H1 (cell line): ENCODE measurements at regions not wholly inside any gene's neighbourhood (a gene's known extent, or its start where the extent isn't known, plus 50 kb on each side); places are given as distances from the start of the nearest gene placed in this dataset.

Experiments used
- POLR2A ChIP-seq, 2 experiments: IDR thresholded peaks; 1 replicate in 1 of 2; 2 replicates in 1 of 2; pipeline ENCODE4 v1.6.1; 2011; ENCODE audit warnings: low read depth in 2 of 2, low read length in 2 of 2, mild to moderate bottlenecking in 2 of 2; ENCODE audit errors: control extremely low read depth in 1 of 2
- TAF1 ChIP-seq: IDR thresholded peaks from 2 replicates; pipeline ENCODE4 v1.6.1; 2011; ENCODE audit warnings: mild to moderate bottlenecking, low read depth, low read length
- YY1 ChIP-seq: IDR thresholded peaks from 2 replicates; pipeline ENCODE4 v1.6.1; 2011; ENCODE audit warnings: low read depth, mild to moderate bottlenecking, low read length
- ZNF274 ChIP-seq: IDR thresholded peaks from 2 replicates; pipeline ENCODE4 v1.7.0; 2012; ENCODE audit warnings: low read length, borderline replicate concordance; ENCODE audit errors: extremely low read depth
- TF ChIP-seq, protein P1 (sequence below), 3 experiments: IDR thresholded peaks; 1 replicate in 2 of 3; 2 replicates in 1 of 3; pipeline versions ENCODE4 v1.5.1 to v1.6.1; 2011; ENCODE audit warnings: low read length in 3 of 3, mild to moderate bottlenecking in 3 of 3, inconsistent platforms in 2 of 3, low read depth in 1 of 3, moderate library complexity in 1 of 3; ENCODE audit not compliant: insufficient read depth in 1 of 3; ENCODE audit errors: control extremely low read depth in 1 of 3
- TF ChIP-seq, protein P2 (sequence below): IDR thresholded peaks from 2 replicates; pipeline ENCODE4 v1.6.1; 2011; ENCODE audit warnings: low read depth, mild to moderate bottlenecking, low read length; ENCODE audit not compliant: insufficient read depth

DNA sequence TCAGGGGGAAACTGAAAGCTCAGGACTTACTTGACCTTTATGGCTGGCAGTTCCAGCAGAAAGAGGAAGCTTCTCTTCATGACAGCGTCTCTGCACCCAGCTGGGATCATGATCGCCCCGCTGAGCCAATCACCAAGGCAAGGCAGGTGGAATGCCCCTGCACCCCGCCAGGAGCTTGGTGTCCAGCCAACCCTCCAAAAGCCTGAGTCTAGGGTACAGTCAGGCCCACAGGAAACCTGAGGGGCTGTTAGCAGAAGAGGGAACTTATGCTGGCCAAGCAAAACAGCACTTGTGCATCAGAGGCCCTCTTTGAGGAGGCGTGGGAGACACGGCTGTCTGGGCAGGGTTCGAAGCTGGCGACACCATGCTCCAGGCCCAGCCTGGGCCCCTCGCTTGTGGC, 188.3 kb upstream of the GMDS start:
- TF ChIP-seq, protein P1, sequence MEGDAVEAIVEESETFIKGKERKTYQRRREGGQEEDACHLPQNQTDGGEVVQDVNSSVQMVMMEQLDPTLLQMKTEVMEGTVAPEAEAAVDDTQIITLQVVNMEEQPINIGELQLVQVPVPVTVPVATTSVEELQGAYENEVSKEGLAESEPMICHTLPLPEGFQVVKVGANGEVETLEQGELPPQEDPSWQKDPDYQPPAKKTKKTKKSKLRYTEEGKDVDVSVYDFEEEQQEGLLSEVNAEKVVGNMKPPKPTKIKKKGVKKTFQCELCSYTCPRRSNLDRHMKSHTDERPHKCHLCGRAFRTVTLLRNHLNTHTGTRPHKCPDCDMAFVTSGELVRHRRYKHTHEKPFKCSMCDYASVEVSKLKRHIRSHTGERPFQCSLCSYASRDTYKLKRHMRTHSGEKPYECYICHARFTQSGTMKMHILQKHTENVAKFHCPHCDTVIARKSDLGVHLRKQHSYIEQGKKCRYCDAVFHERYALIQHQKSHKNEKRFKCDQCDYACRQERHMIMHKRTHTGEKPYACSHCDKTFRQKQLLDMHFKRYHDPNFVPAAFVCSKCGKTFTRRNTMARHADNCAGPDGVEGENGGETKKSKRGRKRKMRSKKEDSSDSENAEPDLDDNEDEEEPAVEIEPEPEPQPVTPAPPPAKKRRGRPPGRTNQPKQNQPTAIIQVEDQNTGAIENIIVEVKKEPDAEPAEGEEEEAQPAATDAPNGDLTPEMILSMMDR (IDR thresholded peaks at IDR 0.05; ENCODE audit: control extremely low read depth in 1 of 3, insufficient read depth in 1 of 3, low read depth in 1 of 3, low read length in 3 of 3) = no peak
- no peak for TF ChIP-seq TAF1
- TF ChIP-seq, protein P2, sequence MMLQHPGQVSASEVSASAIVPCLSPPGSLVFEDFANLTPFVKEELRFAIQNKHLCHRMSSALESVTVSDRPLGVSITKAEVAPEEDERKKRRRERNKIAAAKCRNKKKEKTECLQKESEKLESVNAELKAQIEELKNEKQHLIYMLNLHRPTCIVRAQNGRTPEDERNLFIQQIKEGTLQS = no peak
- no peak for TF ChIP-seq ZNF274
- TF ChIP-seq YY1 = no peak
- no peak for TF ChIP-seq POLR2A (IDR thresholded peaks at IDR 0.05; ENCODE audit: control extremely low read depth in 1 of 2, low read depth in 2 of 2, low read length in 2 of 2)
